Cardiac muscle cell (in vitro differentiated cells and primary cell): ENCODE measurements at regions not wholly inside any gene's neighbourhood (a gene's known extent, or its start where the extent isn't known, plus 50 kb on each side); places are given as distances from the start of the nearest gene placed in this dataset.
A peak's percentile ranks its signal among the peaks of the same experiment; 100 is the strongest.

Source experiments
- DNase-seq, 2 donors: peaks; one replicate each; pipeline versions ENCODE4 v3.0.0 to v3.0.0-alpha.2; 2010 to 2017; ENCODE audit warnings: low read depth in 1 of 2, low spot score in 1 of 2
- H3K27ac ChIP-seq: fragments of 200-600 bp; sonication (generic); 2 replicates; pipeline ENCODE4 v1.5.1; 2016
- H3K27me3 ChIP-seq: fragments of 200-600 bp; sonication (generic); 2 replicates; pipeline ENCODE4 v1.6.0; 2016; ENCODE audit warnings: control low read depth
- H3K36me3 ChIP-seq: fragments of 200-600 bp; sonication (generic); 2 replicates; pipeline ENCODE4 v1.5.1; 2016; ENCODE audit warnings: control low read depth
- H3K4me1 ChIP-seq: fragments of 200-600 bp; sonication (generic); 2 replicates; pipeline ENCODE4 v1.8.1; 2017; ENCODE audit warnings: low read depth, mild to moderate bottlenecking, mixed run types
- H3K4me3 ChIP-seq: fragments of 200-600 bp; sonication (generic); 2 replicates; pipeline ENCODE4 v1.5.1; 2016; ENCODE audit warnings: mild to moderate bottlenecking
- H3K9me3 ChIP-seq: fragments of 200-600 bp; sonication (generic); 2 replicates; pipeline ENCODE4 v1.5.1; 2017; ENCODE audit warnings: low read depth, mild to moderate bottlenecking, control low read depth
- TF ChIP-seq, protein P1 (sequence below): IDR thresholded peaks from 2 replicates; pipeline ENCODE4 v1.5.1; 2012; ENCODE audit warnings: low read depth, mild to moderate bottlenecking, low read length

DNA sequence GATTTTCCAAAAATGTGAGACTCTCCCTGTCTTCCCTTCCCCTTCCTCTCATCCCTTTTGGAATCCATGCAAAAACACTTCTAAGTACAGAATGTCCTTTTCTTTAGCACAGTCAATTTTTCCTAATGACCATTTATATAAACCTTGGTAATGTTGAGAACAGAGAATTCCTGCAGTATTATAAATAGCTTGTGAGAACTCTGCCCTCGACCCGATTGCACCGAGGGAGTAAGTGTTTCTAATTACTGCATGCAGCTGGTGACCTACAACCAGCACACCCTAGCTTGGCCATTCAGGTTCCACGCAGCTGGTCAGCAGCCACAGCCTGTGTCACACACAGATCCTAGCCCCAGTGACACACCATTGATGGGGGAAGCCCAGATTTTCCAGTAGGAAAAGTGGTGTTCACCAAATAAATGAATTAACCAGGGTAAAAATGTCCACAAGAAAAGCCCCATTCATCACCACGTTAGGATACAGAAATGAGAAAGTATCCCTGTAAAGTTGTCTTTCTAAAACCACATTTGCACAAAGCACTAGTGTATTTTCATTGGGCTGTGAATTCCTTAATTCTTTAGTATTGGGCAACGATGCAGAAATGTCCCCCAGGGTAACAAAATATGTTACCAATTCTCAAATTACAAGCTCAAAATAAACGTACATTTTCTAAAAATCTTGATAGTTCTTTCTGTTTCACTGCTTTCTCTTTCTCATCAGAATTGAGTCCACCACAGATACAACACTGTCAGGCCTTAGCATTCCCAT lies 499.0 kb upstream of the KLF6 start:
- peak; percentile 18 to 56 for DNase-seq
- no peaks in the 10 kb centered on the region for H3K36me3 ChIP-seq
- H3K4me1 ChIP-seq: peaks cover 14% of the 10 kb centered on the region
- H3K4me3 ChIP-seq: no peak overlapping the region
- TF ChIP-seq, protein P1, sequence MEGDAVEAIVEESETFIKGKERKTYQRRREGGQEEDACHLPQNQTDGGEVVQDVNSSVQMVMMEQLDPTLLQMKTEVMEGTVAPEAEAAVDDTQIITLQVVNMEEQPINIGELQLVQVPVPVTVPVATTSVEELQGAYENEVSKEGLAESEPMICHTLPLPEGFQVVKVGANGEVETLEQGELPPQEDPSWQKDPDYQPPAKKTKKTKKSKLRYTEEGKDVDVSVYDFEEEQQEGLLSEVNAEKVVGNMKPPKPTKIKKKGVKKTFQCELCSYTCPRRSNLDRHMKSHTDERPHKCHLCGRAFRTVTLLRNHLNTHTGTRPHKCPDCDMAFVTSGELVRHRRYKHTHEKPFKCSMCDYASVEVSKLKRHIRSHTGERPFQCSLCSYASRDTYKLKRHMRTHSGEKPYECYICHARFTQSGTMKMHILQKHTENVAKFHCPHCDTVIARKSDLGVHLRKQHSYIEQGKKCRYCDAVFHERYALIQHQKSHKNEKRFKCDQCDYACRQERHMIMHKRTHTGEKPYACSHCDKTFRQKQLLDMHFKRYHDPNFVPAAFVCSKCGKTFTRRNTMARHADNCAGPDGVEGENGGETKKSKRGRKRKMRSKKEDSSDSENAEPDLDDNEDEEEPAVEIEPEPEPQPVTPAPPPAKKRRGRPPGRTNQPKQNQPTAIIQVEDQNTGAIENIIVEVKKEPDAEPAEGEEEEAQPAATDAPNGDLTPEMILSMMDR: no peak
- no peak overlapping the region for H3K27ac ChIP-seq
- no peaks in the 10 kb centered on the region for H3K27me3 ChIP-seq
- H3K9me3 ChIP-seq: no peaks in the 10 kb centered on the region

DNA sequence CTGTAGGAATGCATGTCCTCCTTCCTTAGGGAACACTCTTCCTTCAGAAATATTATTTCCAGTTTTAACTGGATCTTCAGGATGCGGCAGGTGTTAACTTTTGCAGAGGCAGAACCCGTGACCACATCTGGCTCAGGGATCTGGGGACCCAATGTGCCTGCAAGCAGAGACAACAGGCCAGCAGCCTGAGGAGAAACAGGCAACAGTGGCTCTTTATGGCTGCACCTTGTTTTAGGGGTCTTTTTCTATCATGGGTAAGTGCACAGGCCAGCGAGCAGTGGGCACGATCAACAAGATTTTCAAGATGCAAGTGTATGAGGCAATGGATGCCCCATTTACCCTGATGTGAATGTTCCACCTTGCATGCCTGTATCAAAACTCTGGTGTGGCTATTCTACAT lies 497.5 kb upstream of the KLF6 start:
- H3K36me3 ChIP-seq: no peaks in the 10 kb centered on the region

DNA sequence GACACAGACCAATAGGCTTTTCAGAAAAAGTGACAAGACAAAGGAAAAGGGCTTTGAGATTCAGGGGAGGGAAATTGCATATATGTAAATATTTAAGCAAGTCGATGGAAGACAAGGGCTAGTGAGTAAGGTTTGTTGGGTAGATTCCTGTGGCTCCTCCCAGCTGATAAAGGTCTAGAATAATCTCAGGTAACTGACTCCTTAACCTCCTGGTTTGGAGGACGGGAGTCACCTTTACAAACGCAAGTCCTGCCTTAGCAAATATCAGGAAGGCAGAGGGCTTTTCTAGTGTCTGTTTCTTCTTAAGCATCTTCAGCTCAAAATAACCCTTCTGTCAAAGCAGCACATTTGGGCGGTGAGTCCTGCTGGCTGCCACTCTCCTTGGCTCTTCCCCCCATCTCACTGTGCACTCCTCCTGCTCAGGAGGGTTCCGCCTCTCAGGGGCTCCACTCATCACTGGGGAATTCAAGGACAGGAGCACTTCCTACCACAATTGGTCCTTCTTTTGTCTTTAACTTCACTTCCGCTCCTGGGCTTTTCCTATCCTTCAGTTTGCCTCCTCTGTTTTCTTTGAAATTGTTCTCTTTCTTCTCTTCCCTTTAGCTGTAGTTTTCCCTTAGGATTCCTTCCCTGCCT lies 496.3 kb upstream of the KLF6 start:
- no peaks in the 10 kb centered on the region for H3K9me3 ChIP-seq
- H3K27me3 ChIP-seq: no peaks in the 10 kb centered on the region
- TF ChIP-seq, protein P1: no peak
- no peak overlapping the region for H3K4me3 ChIP-seq
- peaks cover 18% of the 10 kb centered on the region for H3K4me1 ChIP-seq
- no peaks in the 10 kb centered on the region for H3K36me3 ChIP-seq
- H3K27ac ChIP-seq: no peak overlapping the region
- DNase-seq: no peak

More for the DNA sequence above, 497.5 kb upstream of the KLF6 start:
- no peak overlapping the region for H3K27ac ChIP-seq
- TF ChIP-seq, protein P1: no peak
- peaks cover 18% of the 10 kb centered on the region for H3K4me1 ChIP-seq
- H3K9me3 ChIP-seq: no peaks in the 10 kb centered on the region
- no peak overlapping the region for H3K4me3 ChIP-seq
- no peak for DNase-seq
- H3K27me3 ChIP-seq: no peaks in the 10 kb centered on the region

DNA sequence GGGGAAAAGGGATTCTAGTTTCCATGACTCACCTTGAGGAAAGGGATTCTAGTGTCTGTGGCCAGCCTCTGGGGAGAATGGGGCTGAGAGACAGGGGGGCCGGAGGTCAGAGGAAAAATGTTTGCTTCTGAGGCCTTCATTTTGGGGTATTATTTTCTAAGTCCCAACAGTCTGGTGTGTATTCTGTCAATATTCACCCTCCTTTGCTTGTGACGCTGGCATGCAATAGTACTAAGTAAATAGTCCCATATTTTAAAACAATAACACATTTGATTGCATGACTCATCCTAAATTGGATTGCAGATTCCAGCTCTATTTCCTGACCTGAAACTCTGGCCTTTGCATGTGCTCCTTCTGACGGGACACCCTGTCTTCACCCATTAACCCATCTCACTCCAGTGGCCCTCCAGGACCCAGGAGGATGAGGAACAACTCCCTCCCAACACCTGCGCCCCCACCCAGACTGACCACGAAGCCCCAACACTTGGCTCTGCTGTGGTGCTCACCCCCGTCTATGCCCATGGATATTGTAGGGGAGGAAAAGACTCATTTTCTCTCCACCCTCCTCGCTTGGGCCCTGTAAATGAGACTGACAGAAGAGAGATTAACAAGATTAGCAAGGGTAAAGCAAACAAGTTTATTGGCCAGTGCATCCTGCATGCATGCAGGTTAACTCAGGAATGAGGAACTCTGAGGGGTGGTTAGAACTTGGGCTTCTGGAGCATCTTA lies 495.6 kb upstream of the KLF6 start:
- TF ChIP-seq, protein P1: no peak
- DNase-seq: peak in 1 of 2 donors; percentile 29
- H3K27ac ChIP-seq: no peak overlapping the region
- H3K4me1 ChIP-seq: peaks cover 18% of the 10 kb centered on the region
- no peaks in the 10 kb centered on the region for H3K9me3 ChIP-seq
- H3K27me3 ChIP-seq: no peaks in the 10 kb centered on the region
- H3K36me3 ChIP-seq: no peaks in the 10 kb centered on the region
- no peak overlapping the region for H3K4me3 ChIP-seq

DNA sequence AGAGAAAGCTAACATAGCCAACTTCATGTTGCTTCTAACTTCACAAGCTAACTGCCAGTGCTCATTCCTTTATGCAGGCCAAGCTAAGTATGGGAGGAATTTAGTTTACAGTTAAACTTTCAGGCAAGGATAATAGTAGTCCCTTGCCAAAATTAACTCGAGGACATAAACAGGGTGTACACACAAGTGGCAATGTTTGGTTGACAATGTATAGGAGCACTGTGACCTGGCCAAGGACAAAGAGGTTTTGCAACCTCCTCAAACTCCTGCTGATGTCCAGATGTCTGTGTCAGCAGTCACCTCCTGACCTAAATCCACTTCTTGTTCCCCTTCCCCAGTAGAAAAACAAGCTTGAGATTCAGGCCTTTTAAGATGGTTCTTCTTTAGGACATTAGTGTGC lies 494.6 kb upstream of the KLF6 start:
- DNase-seq: no peak
- Histone ChIP-seq H3K9me3 (no peaks in the 10 kb centered on the region), H3K4me1 (peaks cover 18% of the 10 kb centered on the region), H3K4me3 (no peak overlapping the region), H3K27ac (no peak overlapping the region), H3K36me3 (no peaks in the 10 kb centered on the region), H3K27me3 (no peaks in the 10 kb centered on the region)
- TF ChIP-seq, protein P1: no peak
